ENCODE measurements at regions not wholly inside any gene's neighbourhood (a gene's known extent, or its start where the extent isn't known, plus 50 kb on each side); places are given as distances from the start of the nearest gene placed in this dataset.

GRCh38 chr9:16271967-16272366, 598.5 kb downstream of the BNC2 start:
- Histone ChIP-seq H3K9me3 (ENCODE audit: control insufficient read depth, low read depth, low read length) (no peaks in the 10 kb centered on the region), H4K8ac (replicated peaks; ENCODE audit: insufficient read length, low read depth, low read length) (no peak overlapping the region), H3K27me3 (ENCODE audit: insufficient read depth, low read length) (no peaks in the 10 kb centered on the region), H2AK5ac (ENCODE audit: insufficient read length, low read length) (no peak overlapping the region), H2BK15ac (ENCODE audit: low read depth, low read length) (no peak overlapping the region), H2BK20ac (ENCODE audit: low read depth, low read length, poor library complexity, severe bottlenecking) (no peak overlapping the region), H2BK120ac (ENCODE audit: low read depth, low read length, poor library complexity, severe bottlenecking) (no peak overlapping the region), H4K5ac (ENCODE audit: insufficient read length, low read depth, low read length) (no peak overlapping the region), H2AFZ (ENCODE audit: low read length) (no peak overlapping the region), H3K9ac (ENCODE audit: extremely low read depth, insufficient read length, low read length) (no peak overlapping the region), H3K18ac (ENCODE audit: insufficient read length, low read depth, low read length) (no peak overlapping the region), H3K79me1 (ENCODE audit: insufficient read depth, low read depth, low read length, poor library complexity, severe bottlenecking) (no peaks in the 10 kb centered on the region), H3K56ac (ENCODE audit: insufficient read length, low read depth, low read length) (no peak overlapping the region), H2BK12ac (ENCODE audit: insufficient read length, low read depth, low read length) (no peak overlapping the region), H3K23ac (ENCODE audit: insufficient read length, low read depth, low read length) (no peak overlapping the region), H3K27ac (ENCODE audit: insufficient read length, low read depth, low read length) (no peak overlapping the region), H2BK5ac (ENCODE audit: insufficient read length, low read length) (no peak overlapping the region), H3T11ph (ENCODE audit: low read length) (no peak overlapping the region), H3K4ac (ENCODE audit: low read depth, low read length) (no peak overlapping the region), H3K79me2 (ENCODE audit: insufficient read depth, low read length) (no peaks in the 10 kb centered on the region), H3K4me1 (ENCODE audit: insufficient read depth, low read length) (no peaks in the 10 kb centered on the region), H4K20me1 (ENCODE audit: control insufficient read depth, insufficient read depth, insufficient read length) (no peaks in the 10 kb centered on the region), H3K4me2 (ENCODE audit: insufficient read depth, insufficient read length, low read length) (no peak overlapping the region), H3K14ac (ENCODE audit: insufficient read depth, low read length) (no peak overlapping the region), H3K23me2 (ENCODE audit: insufficient read length, low read depth, low read length, poor library complexity, severe bottlenecking) (no peaks in the 10 kb centered on the region), H4K91ac (ENCODE audit: insufficient read length, low read depth, low read length) (no peak overlapping the region)
- Mint-ChIP-seq H3K36me3 (ENCODE audit: insufficient read depth in 1 of 3, low read depth in 3 of 3) (no peaks in the 10 kb centered on the region), H3K9me3 (no peaks in the 10 kb centered on the region), H3K4me1 (peaks cover 21% of the 10 kb centered on the region in 2 experiments), H3K4me3 (no peak overlapping the region), H3K27ac (no peak overlapping the region; a peak in 1 of 7 replicates), H3K27me3 (ENCODE audit: low read depth) (no peaks in the 10 kb centered on the region; the same call in 1 of the 2 replicates)
- no peak for TF ChIP-seq CTCF (conservative IDR thresholded peaks at IDR 0.05)
- no CpG with 5 or more reads among the region's 9 CpGs for WGBS (ENCODE audit: extremely low coverage, insufficient read length, low lambda C conversion rate)
- DNase-seq, result peak; percentile 2
